ENCODE measurements at regions not wholly inside any gene's neighbourhood (a gene's known extent, or its start where the extent isn't known, plus 50 kb on each side); places are given as distances from the start of the nearest gene placed in this dataset.

GRCh38 chr2:736939-737338 lies 59.7 kb upstream of the TMEM18 start:
- Histone ChIP-seq H3K4me3 (IDR thresholded peaks at IDR 0.05; ENCODE audit: insufficient read depth, low read depth, low read length) (no peak overlapping the region), H3K9ac (no peak overlapping the region)

DNA sequence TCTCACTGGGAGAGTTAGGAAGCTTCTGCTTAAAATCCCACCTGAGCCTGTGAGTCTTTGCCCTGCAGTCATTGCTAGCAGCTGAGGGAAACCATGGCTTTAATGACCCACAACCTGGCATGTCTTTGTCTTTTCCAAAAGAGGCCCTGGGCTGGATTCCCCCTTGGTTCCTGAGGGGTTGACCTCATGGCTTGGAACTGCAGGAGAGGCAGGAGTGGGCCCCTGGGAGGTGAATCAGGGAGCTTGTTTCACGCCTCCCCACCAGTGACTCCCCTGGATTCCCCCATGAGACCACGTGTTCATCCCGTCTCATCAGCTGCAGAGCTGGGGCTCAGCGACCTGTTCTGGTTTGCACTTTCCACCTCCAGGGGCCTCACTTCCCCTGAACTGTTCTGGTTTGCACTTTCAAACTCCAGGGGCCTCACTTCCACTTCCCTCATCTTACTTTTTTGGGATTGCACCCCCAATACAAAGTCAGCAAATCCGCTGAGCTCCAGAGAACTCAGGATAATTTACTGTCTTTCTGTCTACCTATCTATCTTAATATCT lies 58.5 kb upstream of the TMEM18 start:
- H3K36me3 ChIP-seq (ENCODE audit: insufficient read depth), result no peaks in the 10 kb centered on the region
- no peak overlapping the region for H3K4me3 ChIP-seq (IDR thresholded peaks at IDR 0.05; ENCODE audit: insufficient read depth, low read depth, low read length)
- H3K27me3 ChIP-seq (ENCODE audit: insufficient read depth, low read depth), result peaks cover 4% of the 10 kb centered on the region; the same call in 1 of the 2 replicates
- no peak overlapping the region for H2AFZ ChIP-seq (ENCODE audit: low read depth)
- H3K79me2 ChIP-seq (ENCODE audit: insufficient read depth, low read depth), result no peaks in the 10 kb centered on the region
- H3K4me1 ChIP-seq (ENCODE audit: low read depth, poor library complexity, severe bottlenecking), result no peaks in the 10 kb centered on the region
- H3K4me2 ChIP-seq, result no peak overlapping the region
- no peak overlapping the region for H3K27ac ChIP-seq
- H3K9ac ChIP-seq, result no peak overlapping the region
- no peaks in the 10 kb centered on the region for H4K20me1 ChIP-seq (ENCODE audit: insufficient read depth)
- TF ChIP-seq, protein P1, sequence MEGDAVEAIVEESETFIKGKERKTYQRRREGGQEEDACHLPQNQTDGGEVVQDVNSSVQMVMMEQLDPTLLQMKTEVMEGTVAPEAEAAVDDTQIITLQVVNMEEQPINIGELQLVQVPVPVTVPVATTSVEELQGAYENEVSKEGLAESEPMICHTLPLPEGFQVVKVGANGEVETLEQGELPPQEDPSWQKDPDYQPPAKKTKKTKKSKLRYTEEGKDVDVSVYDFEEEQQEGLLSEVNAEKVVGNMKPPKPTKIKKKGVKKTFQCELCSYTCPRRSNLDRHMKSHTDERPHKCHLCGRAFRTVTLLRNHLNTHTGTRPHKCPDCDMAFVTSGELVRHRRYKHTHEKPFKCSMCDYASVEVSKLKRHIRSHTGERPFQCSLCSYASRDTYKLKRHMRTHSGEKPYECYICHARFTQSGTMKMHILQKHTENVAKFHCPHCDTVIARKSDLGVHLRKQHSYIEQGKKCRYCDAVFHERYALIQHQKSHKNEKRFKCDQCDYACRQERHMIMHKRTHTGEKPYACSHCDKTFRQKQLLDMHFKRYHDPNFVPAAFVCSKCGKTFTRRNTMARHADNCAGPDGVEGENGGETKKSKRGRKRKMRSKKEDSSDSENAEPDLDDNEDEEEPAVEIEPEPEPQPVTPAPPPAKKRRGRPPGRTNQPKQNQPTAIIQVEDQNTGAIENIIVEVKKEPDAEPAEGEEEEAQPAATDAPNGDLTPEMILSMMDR (conservative IDR thresholded peaks at IDR 0.05; ENCODE audit: low read depth, low read length), result no peak

More at GRCh38 chr2:736939-737338, 59.7 kb upstream of the TMEM18 start:
- Histone ChIP-seq H3K27ac (no peak overlapping the region), H4K20me1 (ENCODE audit: insufficient read depth) (no peaks in the 10 kb centered on the region), H3K79me2 (ENCODE audit: insufficient read depth, low read depth) (no peaks in the 10 kb centered on the region), H3K4me2 (no peak overlapping the region), H3K27me3 (ENCODE audit: insufficient read depth, low read depth) (no peaks in the 10 kb centered on the region), H2AFZ (ENCODE audit: low read depth) (no peak overlapping the region), H3K4me1 (ENCODE audit: low read depth, poor library complexity, severe bottlenecking) (no peaks in the 10 kb centered on the region), H3K36me3 (ENCODE audit: insufficient read depth) (no peaks in the 10 kb centered on the region)
- TF ChIP-seq, protein P1 (conservative IDR thresholded peaks at IDR 0.05; ENCODE audit: low read depth, low read length), result no peak

- no peaks in the 10 kb centered on the region for H3K36me3 ChIP-seq (ENCODE audit: insufficient read depth)
- no peak overlapping the region for H3K4me2 ChIP-seq
- no peaks in the 10 kb centered on the region for H3K79me2 ChIP-seq (ENCODE audit: insufficient read depth, low read depth)
- H2AFZ ChIP-seq (ENCODE audit: low read depth), result no peak overlapping the region
- TF ChIP-seq, protein P1 (conservative IDR thresholded peaks at IDR 0.05; ENCODE audit: low read depth, low read length), result no peak
- no peak overlapping the region for H3K4me3 ChIP-seq (IDR thresholded peaks at IDR 0.05; ENCODE audit: insufficient read depth, low read depth, low read length)
- peaks cover 12% of the 10 kb centered on the region; the same call in 1 of the 2 replicates for H3K27me3 ChIP-seq (ENCODE audit: insufficient read depth, low read depth)
- H3K27ac ChIP-seq, result no peak overlapping the region
- no peaks in the 10 kb centered on the region for H3K4me1 ChIP-seq (ENCODE audit: low read depth, poor library complexity, severe bottlenecking)
- H4K20me1 ChIP-seq (ENCODE audit: insufficient read depth), result no peaks in the 10 kb centered on the region
- H3K9ac ChIP-seq, result no peak overlapping the region
Measured at GRCh38 chr2:734496-734895, 57.3 kb upstream of the TMEM18 start.

- Histone ChIP-seq H3K4me2 (no peak overlapping the region), H3K9ac (no peak overlapping the region), H3K27ac (no peak overlapping the region), H3K4me3 (IDR thresholded peaks at IDR 0.05; ENCODE audit: insufficient read depth, low read depth, low read length) (no peak overlapping the region), H3K27me3 (ENCODE audit: insufficient read depth, low read depth) (peaks cover 18% of the 10 kb centered on the region; the same call in 1 of the 2 replicates), H4K20me1 (ENCODE audit: insufficient read depth) (no peaks in the 10 kb centered on the region), H3K79me2 (ENCODE audit: insufficient read depth, low read depth) (no peaks in the 10 kb centered on the region), H3K36me3 (ENCODE audit: insufficient read depth) (no peaks in the 10 kb centered on the region), H2AFZ (ENCODE audit: low read depth) (no peak overlapping the region), H3K4me1 (ENCODE audit: low read depth, poor library complexity, severe bottlenecking) (no peaks in the 10 kb centered on the region)
- TF ChIP-seq, protein P1 (conservative IDR thresholded peaks at IDR 0.05; ENCODE audit: low read depth, low read length), result no peak
Measured at GRCh38 chr2:733495-733894, 56.3 kb upstream of the TMEM18 start.
